SK-N-SH (cell line): ENCODE measurements at regions not wholly inside any gene's neighbourhood (a gene's known extent, or its start where the extent isn't known, plus 50 kb on each side); places are given as distances from the start of the nearest gene placed in this dataset.
A peak's percentile ranks its signal among the peaks of the same experiment; 100 is the strongest.

Source experiments
- CTCF ChIP-seq: fragments of 200-600 bp; sonication (generic); IDR thresholded peaks from 2 replicates; pipeline ENCODE4 v1.6.1; 2017; ENCODE audit warnings: antibody characterized with exemption, mild to moderate bottlenecking, moderate library complexity
- EP300 ChIP-seq, 2 experiments: IDR thresholded peaks; 2 replicates each; pipeline versions ENCODE4 v1.4.0 to v1.6.1; 2012; ENCODE audit warnings: borderline replicate concordance in 1 of 2, low read depth in 1 of 2, low read length in 1 of 2
- GATA2 ChIP-seq: sonication (generic); formaldehyde crosslinking; IDR thresholded peaks from 2 replicates; pipeline ENCODE4 v1.5.0; 2020; ENCODE audit warnings: mild to moderate bottlenecking, missing genetic modification reagents
- REST ChIP-seq: IDR thresholded peaks from 2 replicates; pipeline ENCODE4 v1.6.1; 2012; ENCODE audit warnings: mild to moderate bottlenecking, low read depth, low read length, moderate library complexity
- SIN3A ChIP-seq: IDR thresholded peaks from 2 replicates; pipeline ENCODE4 v1.6.1; 2012; ENCODE audit warnings: low read depth, mild to moderate bottlenecking, low read length, moderate library complexity, borderline replicate concordance
- TAF1 ChIP-seq: IDR thresholded peaks from 2 replicates; pipeline ENCODE4 v1.6.1; 2012; ENCODE audit warnings: low read depth, mild to moderate bottlenecking, low read length, moderate library complexity, borderline replicate concordance
- YY1 ChIP-seq: IDR thresholded peaks from 2 replicates; pipeline ENCODE4 v1.4.0; 2012; ENCODE audit warnings: low read depth, mild to moderate bottlenecking
- TF ChIP-seq, protein P1 (sequence below): IDR thresholded peaks from 2 replicates; pipeline ENCODE4 v1.4.0; 2012; ENCODE audit warnings: low read depth

GRCh38 chr2:12619975-12620374 is 96.8 kb upstream of the TRIB2 start:
- TF ChIP-seq CTCF (no peak), EP300 (IDR thresholded peaks at IDR 0.05; ENCODE audit: borderline replicate concordance in 1 of 2, low read depth in 1 of 2, low read length in 1 of 2) (peak in 1 of 2 experiments; percentile 89; a peak in 2 of 4 replicates), GATA2 (CRISPR knock-in tag) (no peak), SIN3A (peak; percentile 73; the same call in 1 of the 2 replicates), REST (0 out of 2 replicates have a peak, but pooled peaks have one; percentile 59), TAF1 (no peak), YY1 (no peak)
- TF ChIP-seq, protein P1, sequence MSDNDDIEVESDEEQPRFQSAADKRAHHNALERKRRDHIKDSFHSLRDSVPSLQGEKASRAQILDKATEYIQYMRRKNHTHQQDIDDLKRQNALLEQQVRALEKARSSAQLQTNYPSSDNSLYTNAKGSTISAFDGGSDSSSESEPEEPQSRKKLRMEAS: peak; percentile 88
